ENCODE measurements at regions not wholly inside any gene's neighbourhood (a gene's known extent, or its start where the extent isn't known, plus 50 kb on each side); places are given as distances from the start of the nearest gene placed in this dataset.

DNA sequence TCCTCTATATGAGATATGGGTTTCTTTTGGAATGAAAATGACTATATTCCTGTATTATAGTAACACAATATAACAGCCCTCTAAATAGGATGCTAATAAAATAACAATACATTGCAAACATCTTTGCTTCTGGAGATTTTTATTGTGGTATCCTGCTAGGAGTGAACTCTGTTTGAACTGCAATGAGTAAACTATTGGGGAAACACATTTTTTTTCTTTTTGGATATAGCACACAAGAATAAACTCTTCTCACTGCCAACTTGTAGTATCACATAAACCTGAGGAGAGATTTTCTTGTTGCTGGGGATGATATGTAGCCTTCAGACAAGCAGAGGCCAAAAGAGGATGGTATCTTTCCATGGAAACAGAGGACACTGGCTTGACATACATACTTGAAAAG is 238.2 kb downstream of the C4orf33 start:
- TF ChIP-seq, protein P1, sequence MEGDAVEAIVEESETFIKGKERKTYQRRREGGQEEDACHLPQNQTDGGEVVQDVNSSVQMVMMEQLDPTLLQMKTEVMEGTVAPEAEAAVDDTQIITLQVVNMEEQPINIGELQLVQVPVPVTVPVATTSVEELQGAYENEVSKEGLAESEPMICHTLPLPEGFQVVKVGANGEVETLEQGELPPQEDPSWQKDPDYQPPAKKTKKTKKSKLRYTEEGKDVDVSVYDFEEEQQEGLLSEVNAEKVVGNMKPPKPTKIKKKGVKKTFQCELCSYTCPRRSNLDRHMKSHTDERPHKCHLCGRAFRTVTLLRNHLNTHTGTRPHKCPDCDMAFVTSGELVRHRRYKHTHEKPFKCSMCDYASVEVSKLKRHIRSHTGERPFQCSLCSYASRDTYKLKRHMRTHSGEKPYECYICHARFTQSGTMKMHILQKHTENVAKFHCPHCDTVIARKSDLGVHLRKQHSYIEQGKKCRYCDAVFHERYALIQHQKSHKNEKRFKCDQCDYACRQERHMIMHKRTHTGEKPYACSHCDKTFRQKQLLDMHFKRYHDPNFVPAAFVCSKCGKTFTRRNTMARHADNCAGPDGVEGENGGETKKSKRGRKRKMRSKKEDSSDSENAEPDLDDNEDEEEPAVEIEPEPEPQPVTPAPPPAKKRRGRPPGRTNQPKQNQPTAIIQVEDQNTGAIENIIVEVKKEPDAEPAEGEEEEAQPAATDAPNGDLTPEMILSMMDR (IDR thresholded peaks at IDR 0.05; ENCODE audit: borderline replicate concordance, extremely low read depth, low read length, poor library complexity, severe bottlenecking): no peak
- no peak for TF ChIP-seq EZH2 (IDR thresholded peaks at IDR 0.05; ENCODE audit: borderline replicate concordance, low read depth, low read length, severe bottlenecking)

Measured in DND-41 (cell line).